Upper lobe of left lung (tissue), 6 donors: ENCODE measurements at regions not wholly inside any gene's neighbourhood (a gene's known extent, or its start where the extent isn't known, plus 50 kb on each side); places are given as distances from the start of the nearest gene placed in this dataset.
"Not testable (repeated sequence)": the region's sequence is repeated elsewhere in the genome, so short reads cannot be mapped to it uniquely, and the experiment has no call there.

ENCODE experiments used
- ATAC-seq, 2 donors: fragments of 200-7000 bp; cut with Tn5 transposase; one replicate each; pipeline ENCODE4 v1.9.1; 2022; ENCODE audit warnings: mild to moderate bottlenecking in 2 of 2, moderate library complexity in 2 of 2; ENCODE audit not compliant: low FRiP score in 2 of 2
- DNase-seq, 2 donors: peaks; one replicate each; pipeline ENCODE4 v3.0.0-alpha.2; 2019 to 2020
- H3K27ac ChIP-seq, 4 donors: fragments of 200-600 bp; sonication (generic); one replicate each; pipeline ENCODE4 v1.5.1; 2016 to 2019
- H3K27me3 ChIP-seq, 4 donors: fragments of 200-600 bp; sonication (generic); one replicate each; pipeline ENCODE4 v1.5.1; 2017 to 2019
- H3K36me3 ChIP-seq, 4 donors: fragments of 200-600 bp; sonication (generic); one replicate each; pipeline ENCODE4 v1.5.1; 2016 to 2019
- H3K4me1 ChIP-seq, 4 donors: fragments of 200-600 bp; sonication (generic); one replicate each; pipeline ENCODE4 v1.5.1; 2018 to 2019
- H3K4me3 ChIP-seq, 4 donors: fragments of 200-600 bp; sonication (generic); one replicate each; pipeline ENCODE4 v1.5.1; 2017 to 2019; ENCODE audit warnings: mild to moderate bottlenecking in 2 of 4, moderate library complexity in 1 of 4
- H3K9me3 ChIP-seq, 4 donors: fragments of 200-600 bp; sonication (generic); one replicate each; pipeline ENCODE4 v1.5.1; 2018 to 2019
- CTCF ChIP-seq, 6 experiments: fragments of 450-650 bp in 4 of 6; fragments of 200-600 bp in 2 of 6; sonication (generic) in 2 of 6; IDR thresholded peaks; one replicate each; pipeline ENCODE4 v1.5.1; 2016 to 2019; ENCODE audit warnings: antibody characterized with exemption in 6 of 6
- EP300 ChIP-seq, 4 donors: sonication (generic); formaldehyde crosslinking; IDR thresholded peaks; one replicate each; pipeline ENCODE4 v1.5.1; 2017; ENCODE audit warnings: antibody characterized with exemption in 4 of 4, control low read depth in 2 of 4
- POLR2A ChIP-seq, 4 donors: fragments of 450-650 bp; IDR thresholded peaks; one replicate each; pipeline ENCODE4 v1.5.1; 2016 to 2017; ENCODE audit warnings: antibody characterized with exemption in 4 of 4, mild to moderate bottlenecking in 2 of 4
- POLR2AphosphoS5 ChIP-seq, 2 donors: sonication (generic); formaldehyde crosslinking; IDR thresholded peaks; one replicate each; pipeline ENCODE4 v1.5.1; 2017; ENCODE audit warnings: antibody characterized with exemption in 2 of 2
- WGBS, 2 donors: methylation state at CpG; one replicate each; pipeline ENCODE4 v1.1.5; 2017 to 2018; 5-methylcytosine and 5-hydroxymethylcytosine counted together
- donor health status: DM: no; HTN: no; CAD: no; lungs with moderate emphysema.
- donor health status: DM: no; HTN: yes; CAD: no; lungs with severe emphysema.

- no peaks in the 10 kb centered on the region for H3K4me1 ChIP-seq
- DNase-seq = no peak
- H3K27me3 ChIP-seq = no peaks in the 10 kb centered on the region
- H3K36me3 ChIP-seq = no peaks in the 10 kb centered on the region
- no peak for ATAC-seq
- H3K4me3 ChIP-seq = no peak overlapping the region
- TF ChIP-seq POLR2A (IDR thresholded peaks at IDR 0.05) (no peak), CTCF (IDR thresholded peaks at IDR 0.05) (no peak), EP300 (IDR thresholded peaks at IDR 0.05) (no peak), POLR2AphosphoS5 (IDR thresholded peaks at IDR 0.05) (no peak)
- 28 to 42% methylated on average over 2 of the region's 2 CpGs for WGBS, 2 donors
- no peak overlapping the region for H3K27ac ChIP-seq
- H3K9me3 ChIP-seq = no peaks in the 10 kb centered on the region
Observed at GRCh38 chrX:129092242-129092641, 431.0 kb downstream of the SMARCA1 start.

- Histone ChIP-seq H3K9me3 (no peaks in the 10 kb centered on the region), H3K27me3 (no peaks in the 10 kb centered on the region), H3K4me3 (no peak overlapping the region), H3K36me3 (no peaks in the 10 kb centered on the region), H3K27ac (no peak overlapping the region), H3K4me1 (no peaks in the 10 kb centered on the region)
- no peak for TF ChIP-seq EP300 (IDR thresholded peaks at IDR 0.05)
- TF ChIP-seq POLR2A (IDR thresholded peaks at IDR 0.05) = no peak
- no peak for TF ChIP-seq CTCF (IDR thresholded peaks at IDR 0.05)
- no peak for TF ChIP-seq POLR2AphosphoS5 (IDR thresholded peaks at IDR 0.05)
- WGBS, 2 donors = 50 to 67% methylated on average over 2 of the region's 2 CpGs
- DNase-seq = no peak
- no peak for ATAC-seq
Observed at GRCh38 chrX:129091097-129091496, 432.2 kb downstream of the SMARCA1 start.

- no peak for TF ChIP-seq POLR2AphosphoS5 (IDR thresholded peaks at IDR 0.05)
- no peak for TF ChIP-seq CTCF (IDR thresholded peaks at IDR 0.05)
- no peak for TF ChIP-seq EP300 (IDR thresholded peaks at IDR 0.05)
- Histone ChIP-seq H3K27me3 (no peaks in the 10 kb centered on the region), H3K4me1 (no peaks in the 10 kb centered on the region), H3K4me3 (no peak overlapping the region), H3K9me3 (peaks cover 0 to 7% (median 0%) of the 10 kb centered on the region in 4 donors), H3K36me3 (no peaks in the 10 kb centered on the region), H3K27ac (no peak overlapping the region)
- DNase-seq = no peak
- 78% methylated on average over 7 of the region's 7 CpGs; no CpG with 5 or more reads in 1 of the 2 donors for WGBS, 2 donors
- ATAC-seq = peak in 1 of 2 donors; percentile 22
Observed at GRCh38 chrX:129086802-129087201, 436.5 kb downstream of the SMARCA1 start.

GRCh38 chrX:129084291-129084690, 439.0 kb downstream of the SMARCA1 start:
- not testable (repeated sequence) for H3K27ac ChIP-seq, DNase-seq, H3K9me3 ChIP-seq, H3K36me3 ChIP-seq, H3K4me3 ChIP-seq, ATAC-seq, H3K27me3 ChIP-seq, H3K4me1 ChIP-seq
- WGBS, 2 donors = 83 to 100% methylated on average over 3 of the region's 3 CpGs

GRCh38 chrX:129077424-129078170, 445.7 kb downstream of the SMARCA1 start:
- no peak overlapping the region for H3K4me3 ChIP-seq
- ATAC-seq = no peak
- no peaks in the 10 kb centered on the region for H3K27me3 ChIP-seq
- DNase-seq = no peak
- peaks cover 0 to 10% (median 0%) of the 10 kb centered on the region in 4 donors for H3K9me3 ChIP-seq
- TF ChIP-seq EP300 (IDR thresholded peaks at IDR 0.05) = no peak
- no peak for TF ChIP-seq POLR2AphosphoS5 (IDR thresholded peaks at IDR 0.05)
- TF ChIP-seq CTCF (IDR thresholded peaks at IDR 0.05) = no peak
- TF ChIP-seq POLR2A (IDR thresholded peaks at IDR 0.05) = no peak
- H3K4me1 ChIP-seq = no peaks in the 10 kb centered on the region
- H3K36me3 ChIP-seq = no peaks in the 10 kb centered on the region
- WGBS, 2 donors = 43 to 56% methylated on average over 3 of the region's 3 CpGs
- H3K27ac ChIP-seq = no peak overlapping the region
